ENCODE measurements at regions not wholly inside any gene's neighbourhood (a gene's known extent, or its start where the extent isn't known, plus 50 kb on each side); places are given as distances from the start of the nearest gene placed in this dataset.

GRCh38 chr7:25851332-25852210 lies 300.4 kb upstream of the NFE2L3 start:
- H3K4me3 ChIP-seq (ENCODE audit: low read depth, low read length), result peak overlapping the region; percentile 40
- peak; percentile 38 for DNase-seq (ENCODE audit: low read depth)

GRCh38 chr7:25852211-25852938 lies 299.6 kb upstream of the NFE2L3 start:
- peak overlapping the region; percentile 40 for H3K4me3 ChIP-seq (ENCODE audit: low read depth, low read length)
- TF ChIP-seq CTCF (conservative IDR thresholded peaks at IDR 0.05; ENCODE audit: low read depth, low read length), result no peak
- DNase-seq (ENCODE audit: low read depth), result no peak

More at GRCh38 chr7:25851332-25852210, 300.4 kb upstream of the NFE2L3 start:
- peak; percentile 95 for TF ChIP-seq CTCF (conservative IDR thresholded peaks at IDR 0.05; ENCODE audit: low read depth, low read length)

GRCh38 chr7:25852939-25853271 lies 299.1 kb upstream of the NFE2L3 start:
- no peak for DNase-seq (ENCODE audit: low read depth)
- peak overlapping the region; percentile 40 for H3K4me3 ChIP-seq (ENCODE audit: low read depth, low read length)
- TF ChIP-seq CTCF (conservative IDR thresholded peaks at IDR 0.05; ENCODE audit: low read depth, low read length), result no peak

GRCh38 chr7:25853314-25853713 lies 298.7 kb upstream of the NFE2L3 start:
- H3K4me3 ChIP-seq (ENCODE audit: low read depth, low read length), result no peak overlapping the region
- no peak for TF ChIP-seq CTCF (conservative IDR thresholded peaks at IDR 0.05; ENCODE audit: low read depth, low read length)
- no peak for DNase-seq (ENCODE audit: low read depth)

- TF ChIP-seq CTCF (conservative IDR thresholded peaks at IDR 0.05; ENCODE audit: low read depth, low read length), result no peak
- no peak for DNase-seq (ENCODE audit: low read depth)
- peak overlapping the region; percentile 15 for H3K4me3 ChIP-seq (ENCODE audit: low read depth, low read length)
These were observed 297.9 kb upstream of the NFE2L3 start for GRCh38 chr7:25854059-25854458.

GRCh38 chr7:25854608-25855497 lies 297.1 kb upstream of the NFE2L3 start:
- peak; percentile 86 for TF ChIP-seq CTCF (conservative IDR thresholded peaks at IDR 0.05; ENCODE audit: low read depth, low read length)
- DNase-seq (ENCODE audit: low read depth), result peak; percentile 99
- H3K4me3 ChIP-seq (ENCODE audit: low read depth, low read length), result peak overlapping the region; percentile 77
